Vagina (tissue), 2 donors: ENCODE measurements at regions not wholly inside any gene's neighbourhood (a gene's known extent, or its start where the extent isn't known, plus 50 kb on each side); places are given as distances from the start of the nearest gene placed in this dataset.

Source experiments
- CTCF ChIP-seq, 3 experiments: fragments of 450-650 bp in 2 of 3; fragments of 200-600 bp in 1 of 3; sonication (generic) in 1 of 3; IDR thresholded peaks; one replicate each; pipeline ENCODE4 v1.5.1; 2017 to 2019; ENCODE audit warnings: antibody characterized with exemption in 3 of 3, mild to moderate bottlenecking in 2 of 3, moderate library complexity in 2 of 3
- POLR2A ChIP-seq, 2 donors: fragments of 450-650 bp; IDR thresholded peaks; one replicate each; pipeline ENCODE4 v1.6.1; 2017; ENCODE audit warnings: antibody characterized with exemption in 2 of 2, mild to moderate bottlenecking in 2 of 2, moderate library complexity in 2 of 2
- POLR2AphosphoS5 ChIP-seq, 2 donors: sonication (generic); formaldehyde crosslinking; IDR thresholded peaks; one replicate each; pipeline ENCODE4 v1.9.0; 2017; ENCODE audit warnings: antibody characterized with exemption in 2 of 2, mild to moderate bottlenecking in 2 of 2, low read depth in 1 of 2; ENCODE audit not compliant: insufficient read depth in 1 of 2

- TF ChIP-seq POLR2AphosphoS5 (IDR thresholded peaks at IDR 0.05; ENCODE audit: insufficient read depth in 1 of 2, low read depth in 1 of 2) (no peak), CTCF (IDR thresholded peaks at IDR 0.05) (no peak), POLR2A (IDR thresholded peaks at IDR 0.05) (no peak)
These were observed 62.1 kb upstream of the KYNU start for GRCh38 chr2:142815375-142815774.
